ENCODE measurements at regions not wholly inside any gene's neighbourhood (a gene's known extent, or its start where the extent isn't known, plus 50 kb on each side); places are given as distances from the start of the nearest gene placed in this dataset.

DNA sequence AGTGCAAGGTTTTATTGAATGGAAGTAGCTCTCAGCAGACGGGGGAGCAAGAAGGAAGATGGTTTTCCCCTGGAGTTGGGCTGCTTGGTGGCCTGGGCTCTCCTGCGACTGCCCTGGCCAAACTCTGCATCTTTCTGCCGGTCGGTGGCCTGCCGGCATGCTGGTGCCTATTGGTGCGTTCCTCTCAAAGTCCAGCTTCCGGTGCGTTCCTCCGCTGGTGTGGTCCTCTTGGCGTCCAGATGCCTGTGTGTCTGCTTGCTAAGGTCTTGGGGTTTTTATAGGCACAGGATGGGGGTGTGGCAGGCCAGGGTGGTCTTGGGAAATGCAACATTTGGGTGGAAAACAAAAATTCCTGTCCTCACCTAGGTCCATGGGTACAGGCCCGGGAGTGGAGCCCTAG lies 567.4 kb upstream of the CNTN5 start:
- no peak overlapping the region for H3K18ac ChIP-seq (ENCODE audit: low read depth, low read length)
- peaks cover 22% of the 10 kb centered on the region for H3K9me3 ChIP-seq (ENCODE audit: control insufficient read depth, insufficient read depth, low read length)
- TF ChIP-seq CHD1 (IDR thresholded peaks at IDR 0.05; ENCODE audit: low read depth, low read length) (no peak), NFE2L2 (IDR thresholded peaks at IDR 0.05; ENCODE audit: low read depth, low read length) (no peak), FOS (IDR thresholded peaks at IDR 0.05; ENCODE audit: low read depth, low read length) (no peak), RCOR1 (IDR thresholded peaks at IDR 0.05; ENCODE audit: insufficient replicate concordance, low read length) (no peak), MAZ (IDR thresholded peaks at IDR 0.05; ENCODE audit: borderline replicate concordance, low read depth, low read length) (no peak), RFX5 (IDR thresholded peaks at IDR 0.05; ENCODE audit: low read depth, low read length) (no peak), RAD21 (IDR thresholded peaks at IDR 0.05; ENCODE audit: low read length) (no peak), MXI1 (IDR thresholded peaks at IDR 0.05; ENCODE audit: borderline replicate concordance, low read depth, low read length) (no peak), POLR2A (IDR thresholded peaks at IDR 0.05; ENCODE audit: low read depth, low read length) (no peak), BHLHE40 (IDR thresholded peaks at IDR 0.05; ENCODE audit: low read depth, low read length) (no peak)
- TF ChIP-seq, protein P1, sequence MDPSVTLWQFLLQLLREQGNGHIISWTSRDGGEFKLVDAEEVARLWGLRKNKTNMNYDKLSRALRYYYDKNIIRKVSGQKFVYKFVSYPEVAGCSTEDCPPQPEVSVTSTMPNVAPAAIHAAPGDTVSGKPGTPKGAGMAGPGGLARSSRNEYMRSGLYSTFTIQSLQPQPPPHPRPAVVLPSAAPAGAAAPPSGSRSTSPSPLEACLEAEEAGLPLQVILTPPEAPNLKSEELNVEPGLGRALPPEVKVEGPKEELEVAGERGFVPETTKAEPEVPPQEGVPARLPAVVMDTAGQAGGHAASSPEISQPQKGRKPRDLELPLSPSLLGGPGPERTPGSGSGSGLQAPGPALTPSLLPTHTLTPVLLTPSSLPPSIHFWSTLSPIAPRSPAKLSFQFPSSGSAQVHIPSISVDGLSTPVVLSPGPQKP (IDR thresholded peaks at IDR 0.05; ENCODE audit: borderline replicate concordance, low read depth, low read length) = no peak
- TF ChIP-seq, protein P2, sequence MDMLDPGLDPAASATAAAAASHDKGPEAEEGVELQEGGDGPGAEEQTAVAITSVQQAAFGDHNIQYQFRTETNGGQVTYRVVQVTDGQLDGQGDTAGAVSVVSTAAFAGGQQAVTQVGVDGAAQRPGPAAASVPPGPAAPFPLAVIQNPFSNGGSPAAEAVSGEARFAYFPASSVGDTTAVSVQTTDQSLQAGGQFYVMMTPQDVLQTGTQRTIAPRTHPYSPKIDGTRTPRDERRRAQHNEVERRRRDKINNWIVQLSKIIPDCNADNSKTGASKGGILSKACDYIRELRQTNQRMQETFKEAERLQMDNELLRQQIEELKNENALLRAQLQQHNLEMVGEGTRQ (IDR thresholded peaks at IDR 0.05; ENCODE audit: low read depth, low read length) = no peak
- TF ChIP-seq, protein P3, sequence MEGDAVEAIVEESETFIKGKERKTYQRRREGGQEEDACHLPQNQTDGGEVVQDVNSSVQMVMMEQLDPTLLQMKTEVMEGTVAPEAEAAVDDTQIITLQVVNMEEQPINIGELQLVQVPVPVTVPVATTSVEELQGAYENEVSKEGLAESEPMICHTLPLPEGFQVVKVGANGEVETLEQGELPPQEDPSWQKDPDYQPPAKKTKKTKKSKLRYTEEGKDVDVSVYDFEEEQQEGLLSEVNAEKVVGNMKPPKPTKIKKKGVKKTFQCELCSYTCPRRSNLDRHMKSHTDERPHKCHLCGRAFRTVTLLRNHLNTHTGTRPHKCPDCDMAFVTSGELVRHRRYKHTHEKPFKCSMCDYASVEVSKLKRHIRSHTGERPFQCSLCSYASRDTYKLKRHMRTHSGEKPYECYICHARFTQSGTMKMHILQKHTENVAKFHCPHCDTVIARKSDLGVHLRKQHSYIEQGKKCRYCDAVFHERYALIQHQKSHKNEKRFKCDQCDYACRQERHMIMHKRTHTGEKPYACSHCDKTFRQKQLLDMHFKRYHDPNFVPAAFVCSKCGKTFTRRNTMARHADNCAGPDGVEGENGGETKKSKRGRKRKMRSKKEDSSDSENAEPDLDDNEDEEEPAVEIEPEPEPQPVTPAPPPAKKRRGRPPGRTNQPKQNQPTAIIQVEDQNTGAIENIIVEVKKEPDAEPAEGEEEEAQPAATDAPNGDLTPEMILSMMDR (conservative IDR thresholded peaks at IDR 0.05; ENCODE audit: low read depth, low read length) = no peak
- no peaks in the 10 kb centered on the region for H4K20me1 ChIP-seq (ENCODE audit: insufficient read depth, low read length)
- H3K36me3 ChIP-seq (ENCODE audit: control insufficient read depth, insufficient read depth, low read length) = no peaks in the 10 kb centered on the region
- POLR2A ChIA-PET (ENCODE audit: unreplicated experiment) = no interaction called here
- intact Hi-C loops (cut with micrococcal nuclease) = no loop called here
- no peak overlapping the region for H4K91ac ChIP-seq (ENCODE audit: insufficient read depth, low read depth, low read length)
- H3K27ac ChIP-seq (ENCODE audit: insufficient read depth, low read length) = no peak overlapping the region
- H3K4me3 ChIP-seq (ENCODE audit: insufficient read depth, low read depth, low read length) = no peak overlapping the region
- no peak overlapping the region for H3K4ac ChIP-seq (ENCODE audit: low read depth, low read length)
- H2AK9ac ChIP-seq (replicated peaks; ENCODE audit: low read depth, low read length, poor library complexity) = no peak overlapping the region
- no peak overlapping the region for H2BK20ac ChIP-seq (ENCODE audit: low read depth, low read length)
- no peak overlapping the region for H2BK15ac ChIP-seq (ENCODE audit: low read depth, low read length)
- no peaks in the 10 kb centered on the region for H3K9me1 ChIP-seq (ENCODE audit: insufficient read depth, low read length)
- CTCF ChIA-PET = no interaction called here
- in situ Hi-C loops (cut with MboI; ENCODE audit: low sequenced_read_pairs) = no loop called here
- no TSS peak for BruUV-seq (replicated peaks)
- H2AK5ac ChIP-seq (ENCODE audit: low read depth, low read length) = no peak overlapping the region
- H2AFZ ChIP-seq (replicated peaks; ENCODE audit: low read length, poor library complexity) = no peak overlapping the region
- no peak overlapping the region for H2BK5ac ChIP-seq (ENCODE audit: low read depth, low read length, poor library complexity, severe bottlenecking)
- no peak overlapping the region for H4K5ac ChIP-seq (ENCODE audit: low read depth, low read length)
- no peak overlapping the region for H3K4me2 ChIP-seq (ENCODE audit: low read depth, low read length)
- ATAC-seq (ENCODE audit: low read depth) = no peak
- DNase-seq = no peak
- H4K8ac ChIP-seq (ENCODE audit: low read depth in 2 of 2, low read length in 2 of 2) = no peak overlapping the region
- no peak overlapping the region for H3K9ac ChIP-seq (ENCODE audit: low read depth, low read length)
- no peak overlapping the region for H2BK120ac ChIP-seq (ENCODE audit: low read depth, low read length)
- H3K23ac ChIP-seq (ENCODE audit: low read depth, low read length) = no peak overlapping the region
- H3K27me3 ChIP-seq (ENCODE audit: control insufficient read depth, insufficient read depth, low read length) = no peaks in the 10 kb centered on the region
- no peaks in the 10 kb centered on the region for H3K4me1 ChIP-seq (ENCODE audit: control insufficient read depth, insufficient read depth, low read length)
- dilution Hi-C loops (cut with HindIII; ENCODE audit: low sequenced_read_pairs, unreplicated experiment) = no loop called here
- H3K56ac ChIP-seq (ENCODE audit: extremely low read depth, insufficient read depth, low read length) = no peak overlapping the region
- WGBS, 2 experiments (ENCODE audit: extremely low coverage in 2 of 2, insufficient read length in 1 of 2) = 93% methylated on average over 5 of the region's 11 CpGs; no CpG with 5 or more reads in 1 of the 2 experiments
- H3K14ac ChIP-seq (replicated peaks; ENCODE audit: low read depth, low read length) = no peak overlapping the region
- no peaks in the 10 kb centered on the region for H3K79me1 ChIP-seq (ENCODE audit: low read depth in 1 of 2, low read length in 2 of 2)

All from IMR-90 (cell line).